SK-N-SH treated with all-trans-retinoic acid at 6 μM for 48 hours (cell line): ENCODE measurements at regions not wholly inside any gene's neighbourhood (a gene's known extent, or its start where the extent isn't known, plus 50 kb on each side); places are given as distances from the start of the nearest gene placed in this dataset.

Source experiments
- ATAC-seq: fragments of 200-7000 bp; cut with Tn5 transposase; 3 replicates; pipeline ENCODE4 v1.9.1; 2020; ENCODE audit warnings: mild to moderate bottlenecking, moderate library complexity
- ARNTL ChIP-seq: fragments of 450-650 bp; formaldehyde crosslinking; IDR thresholded peaks from 2 replicates; pipeline ENCODE4 v1.5.0; 2020; ENCODE audit warnings: low read depth, mild to moderate bottlenecking, moderate library complexity, borderline replicate concordance
- BACH2 ChIP-seq: fragments of 250-450 bp; sonication (Bioruptor Pico); IDR thresholded peaks from 2 replicates; pipeline ENCODE4 v1.9.0; 2021; ENCODE audit warnings: mild to moderate bottlenecking, borderline replicate concordance
- CSDC2 ChIP-seq: fragments of 250-450 bp; sonication (Bioruptor Pico); IDR thresholded peaks from 2 replicates; pipeline ENCODE4 v1.5.0; 2020; ENCODE audit warnings: mild to moderate bottlenecking, moderate library complexity
- ESRRG ChIP-seq: fragments of 250-450 bp; sonication (Bioruptor Pico); IDR thresholded peaks from 2 replicates; pipeline ENCODE4 v1.6.1; 2021; ENCODE audit warnings: mild to moderate bottlenecking
- ISL1 ChIP-seq: fragments of 250-450 bp; sonication (Bioruptor Pico); IDR thresholded peaks from 2 replicates; pipeline ENCODE4 v2.1.2; 2022; ENCODE audit warnings: mild to moderate bottlenecking, moderate library complexity
- OSR1 ChIP-seq: fragments of 250-450 bp; sonication (Bioruptor Pico); IDR thresholded peaks from 2 replicates; pipeline ENCODE4 v1.8.0; 2022; ENCODE audit warnings: moderate library complexity, mild to moderate bottlenecking, inconsistent platforms
- RARB ChIP-seq: fragments of 250-450 bp; sonication (Bioruptor Pico); IDR thresholded peaks from 2 replicates; pipeline ENCODE4 v1.8.0; 2021; ENCODE audit warnings: mild to moderate bottlenecking, moderate library complexity
- SNAI2 ChIP-seq: fragments of 250-450 bp; sonication (Bioruptor Pico); IDR thresholded peaks from 2 replicates; pipeline ENCODE4 v1.5.0; 2020; ENCODE audit warnings: mild to moderate bottlenecking, moderate library complexity
- TCF4 ChIP-seq: fragments of 250-450 bp; sonication (Bioruptor Pico); IDR thresholded peaks from 2 replicates; pipeline ENCODE4 v1.8.0; 2021; ENCODE audit warnings: mild to moderate bottlenecking, moderate library complexity, borderline replicate concordance
- TOX ChIP-seq: fragments of 250-450 bp; sonication (Bioruptor Pico); IDR thresholded peaks from 2 replicates; pipeline ENCODE4 v1.8.0; 2021; ENCODE audit warnings: mild to moderate bottlenecking, moderate library complexity, borderline replicate concordance
- ZC3H10 ChIP-seq: fragments of 250-450 bp; sonication (Bioruptor Pico); IDR thresholded peaks from 2 replicates; pipeline ENCODE4 v1.5.1; 2021; ENCODE audit warnings: mild to moderate bottlenecking, moderate library complexity
- ZFP3 ChIP-seq: fragments of 250-450 bp; sonication (Bioruptor Pico); IDR thresholded peaks from 2 replicates; pipeline ENCODE4 v1.5.0; 2020; ENCODE audit warnings: mild to moderate bottlenecking, moderate library complexity
- ZNF70 ChIP-seq: fragments of 450-650 bp; formaldehyde crosslinking; IDR thresholded peaks from 2 replicates; pipeline ENCODE4 v1.5.0; 2020; ENCODE audit warnings: mild to moderate bottlenecking, moderate library complexity
- TF ChIP-seq, protein P1 (sequence below): fragments of 250-450 bp; sonication (Bioruptor Pico); IDR thresholded peaks from 2 replicates; pipeline ENCODE4 v1.5.0; 2020; ENCODE audit warnings: mild to moderate bottlenecking, moderate library complexity
- TF ChIP-seq, protein P2 (sequence below): fragments of 250-450 bp; sonication (Bioruptor Pico); IDR thresholded peaks from 2 replicates; pipeline ENCODE4 v1.5.1; 2020; ENCODE audit warnings: low read depth, mild to moderate bottlenecking, moderate library complexity
- TF ChIP-seq, protein P3 (sequence below): fragments of 250-450 bp; sonication (Bioruptor Pico); IDR thresholded peaks from 2 replicates; pipeline ENCODE4 v1.5.1; 2021; ENCODE audit warnings: mild to moderate bottlenecking, moderate library complexity
- TF ChIP-seq, protein P4 (sequence below): fragments of 250-450 bp; sonication (Bioruptor Pico); IDR thresholded peaks from 2 replicates; pipeline ENCODE4 v1.8.0; 2020; ENCODE audit warnings: mild to moderate bottlenecking, moderate library complexity, borderline replicate concordance

GRCh38 chr9:7287065-7287464 lies 512.5 kb downstream of the DMAC1 start:
- no peak for TF ChIP-seq RARB (CRISPR knock-in tag)
- no peak for TF ChIP-seq ISL1 (CRISPR knock-in tag)
- TF ChIP-seq ZC3H10 (CRISPR knock-in tag) = no peak
- TF ChIP-seq, protein P1, sequence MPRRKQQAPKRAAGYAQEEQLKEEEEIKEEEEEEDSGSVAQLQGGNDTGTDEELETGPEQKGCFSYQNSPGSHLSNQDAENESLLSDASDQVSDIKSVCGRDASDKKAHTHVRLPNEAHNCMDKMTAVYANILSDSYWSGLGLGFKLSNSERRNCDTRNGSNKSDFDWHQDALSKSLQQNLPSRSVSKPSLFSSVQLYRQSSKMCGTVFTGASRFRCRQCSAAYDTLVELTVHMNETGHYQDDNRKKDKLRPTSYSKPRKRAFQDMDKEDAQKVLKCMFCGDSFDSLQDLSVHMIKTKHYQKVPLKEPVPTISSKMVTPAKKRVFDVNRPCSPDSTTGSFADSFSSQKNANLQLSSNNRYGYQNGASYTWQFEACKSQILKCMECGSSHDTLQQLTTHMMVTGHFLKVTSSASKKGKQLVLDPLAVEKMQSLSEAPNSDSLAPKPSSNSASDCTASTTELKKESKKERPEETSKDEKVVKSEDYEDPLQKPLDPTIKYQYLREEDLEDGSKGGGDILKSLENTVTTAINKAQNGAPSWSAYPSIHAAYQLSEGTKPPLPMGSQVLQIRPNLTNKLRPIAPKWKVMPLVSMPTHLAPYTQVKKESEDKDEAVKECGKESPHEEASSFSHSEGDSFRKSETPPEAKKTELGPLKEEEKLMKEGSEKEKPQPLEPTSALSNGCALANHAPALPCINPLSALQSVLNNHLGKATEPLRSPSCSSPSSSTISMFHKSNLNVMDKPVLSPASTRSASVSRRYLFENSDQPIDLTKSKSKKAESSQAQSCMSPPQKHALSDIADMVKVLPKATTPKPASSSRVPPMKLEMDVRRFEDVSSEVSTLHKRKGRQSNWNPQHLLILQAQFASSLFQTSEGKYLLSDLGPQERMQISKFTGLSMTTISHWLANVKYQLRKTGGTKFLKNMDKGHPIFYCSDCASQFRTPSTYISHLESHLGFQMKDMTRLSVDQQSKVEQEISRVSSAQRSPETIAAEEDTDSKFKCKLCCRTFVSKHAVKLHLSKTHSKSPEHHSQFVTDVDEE = no peak
- TF ChIP-seq, protein P2, sequence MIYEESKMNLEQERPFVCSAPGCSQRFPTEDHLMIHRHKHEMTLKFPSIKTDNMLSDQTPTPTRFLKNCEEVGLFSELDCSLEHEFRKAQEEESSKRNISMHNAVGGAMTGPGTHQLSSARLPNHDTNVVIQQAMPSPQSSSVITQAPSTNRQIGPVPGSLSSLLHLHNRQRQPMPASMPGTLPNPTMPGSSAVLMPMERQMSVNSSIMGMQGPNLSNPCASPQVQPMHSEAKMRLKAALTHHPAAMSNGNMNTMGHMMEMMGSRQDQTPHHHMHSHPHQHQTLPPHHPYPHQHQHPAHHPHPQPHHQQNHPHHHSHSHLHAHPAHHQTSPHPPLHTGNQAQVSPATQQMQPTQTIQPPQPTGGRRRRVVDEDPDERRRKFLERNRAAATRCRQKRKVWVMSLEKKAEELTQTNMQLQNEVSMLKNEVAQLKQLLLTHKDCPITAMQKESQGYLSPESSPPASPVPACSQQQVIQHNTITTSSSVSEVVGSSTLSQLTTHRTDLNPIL (CRISPR knock-in tag) = no peak
- ATAC-seq = no peak

GRCh38 chr9:7286101-7286500 lies 513.5 kb downstream of the DMAC1 start:
- no peak for TF ChIP-seq BACH2 (CRISPR knock-in tag)
- no peak for ATAC-seq

DNA sequence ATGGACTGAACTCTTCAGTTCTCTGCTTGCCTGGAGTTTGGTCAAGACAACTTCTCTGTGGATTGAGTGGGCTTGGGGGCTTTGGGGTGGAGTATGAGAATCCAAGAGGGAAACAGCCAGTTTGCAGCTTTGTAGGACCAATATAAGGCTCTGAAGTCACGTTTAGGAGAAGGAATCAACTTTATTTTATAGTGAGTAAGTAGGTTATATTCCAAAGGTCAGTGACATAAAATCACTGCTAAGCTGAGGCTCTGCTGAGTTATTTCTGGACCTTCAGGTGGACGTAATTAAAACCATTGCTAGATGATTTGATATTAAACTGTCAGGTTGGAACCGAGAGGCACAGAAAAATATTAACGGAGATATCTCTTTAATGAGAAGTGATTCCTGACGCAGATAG lies 514.4 kb downstream of the DMAC1 start:
- TF ChIP-seq OSR1 (no peak), SNAI2 (CRISPR knock-in tag) (no peak), ISL1 (CRISPR knock-in tag) (no peak), TCF4 (no peak), RARB (CRISPR knock-in tag) (no peak), BACH2 (CRISPR knock-in tag) (no peak), ARNTL (CRISPR knock-in tag) (no peak), TOX (CRISPR knock-in tag) (no peak), ZNF70 (CRISPR knock-in tag) (no peak), ESRRG (CRISPR knock-in tag) (no peak), ZFP3 (CRISPR knock-in tag) (no peak), CSDC2 (CRISPR knock-in tag) (no peak)
- TF ChIP-seq, protein P3, sequence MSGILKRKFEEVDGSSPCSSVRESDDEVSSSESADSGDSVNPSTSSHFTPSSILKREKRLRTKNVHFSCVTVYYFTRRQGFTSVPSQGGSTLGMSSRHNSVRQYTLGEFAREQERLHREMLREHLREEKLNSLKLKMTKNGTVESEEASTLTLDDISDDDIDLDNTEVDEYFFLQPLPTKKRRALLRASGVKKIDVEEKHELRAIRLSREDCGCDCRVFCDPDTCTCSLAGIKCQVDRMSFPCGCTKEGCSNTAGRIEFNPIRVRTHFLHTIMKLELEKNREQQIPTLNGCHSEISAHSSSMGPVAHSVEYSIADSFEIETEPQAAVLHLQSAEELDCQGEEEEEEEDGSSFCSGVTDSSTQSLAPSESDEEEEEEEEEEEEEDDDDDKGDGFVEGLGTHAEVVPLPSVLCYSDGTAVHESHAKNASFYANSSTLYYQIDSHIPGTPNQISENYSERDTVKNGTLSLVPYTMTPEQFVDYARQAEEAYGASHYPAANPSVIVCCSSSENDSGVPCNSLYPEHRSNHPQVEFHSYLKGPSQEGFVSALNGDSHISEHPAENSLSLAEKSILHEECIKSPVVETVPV (CRISPR knock-in tag) = no peak
- TF ChIP-seq, protein P1 = no peak
- TF ChIP-seq, protein P4, sequence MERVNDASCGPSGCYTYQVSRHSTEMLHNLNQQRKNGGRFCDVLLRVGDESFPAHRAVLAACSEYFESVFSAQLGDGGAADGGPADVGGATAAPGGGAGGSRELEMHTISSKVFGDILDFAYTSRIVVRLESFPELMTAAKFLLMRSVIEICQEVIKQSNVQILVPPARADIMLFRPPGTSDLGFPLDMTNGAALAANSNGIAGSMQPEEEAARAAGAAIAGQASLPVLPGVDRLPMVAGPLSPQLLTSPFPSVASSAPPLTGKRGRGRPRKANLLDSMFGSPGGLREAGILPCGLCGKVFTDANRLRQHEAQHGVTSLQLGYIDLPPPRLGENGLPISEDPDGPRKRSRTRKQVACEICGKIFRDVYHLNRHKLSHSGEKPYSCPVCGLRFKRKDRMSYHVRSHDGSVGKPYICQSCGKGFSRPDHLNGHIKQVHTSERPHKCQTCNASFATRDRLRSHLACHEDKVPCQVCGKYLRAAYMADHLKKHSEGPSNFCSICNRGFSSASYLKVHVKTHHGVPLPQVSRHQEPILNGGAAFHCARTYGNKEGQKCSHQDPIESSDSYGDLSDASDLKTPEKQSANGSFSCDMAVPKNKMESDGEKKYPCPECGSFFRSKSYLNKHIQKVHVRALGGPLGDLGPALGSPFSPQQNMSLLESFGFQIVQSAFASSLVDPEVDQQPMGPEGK (CRISPR knock-in tag) = no peak
- TF ChIP-seq, protein P2 (CRISPR knock-in tag) = no peak
- TF ChIP-seq, all 23 proteins: peak for 0
- no peak for ATAC-seq
